NCI-H2081 (cell line): ENCODE measurements at regions not wholly inside any gene's neighbourhood (a gene's known extent, or its start where the extent isn't known, plus 50 kb on each side); places are given as distances from the start of the nearest gene placed in this dataset.
"Not testable (repeated sequence)": the region's sequence is repeated elsewhere in the genome, so short reads cannot be mapped to it uniquely, and the experiment has no call there.

Experiments
- DNase-seq, 2 experiments: peaks; one replicate each; lab custom pipeline; 2025; lab: John Stamatoyannopoulos, UW

- DNase-seq: no peak
Observed at GRCh38 chr16:85221771-85222154, 109.5 kb upstream of the CIBAR2 start.

DNA sequence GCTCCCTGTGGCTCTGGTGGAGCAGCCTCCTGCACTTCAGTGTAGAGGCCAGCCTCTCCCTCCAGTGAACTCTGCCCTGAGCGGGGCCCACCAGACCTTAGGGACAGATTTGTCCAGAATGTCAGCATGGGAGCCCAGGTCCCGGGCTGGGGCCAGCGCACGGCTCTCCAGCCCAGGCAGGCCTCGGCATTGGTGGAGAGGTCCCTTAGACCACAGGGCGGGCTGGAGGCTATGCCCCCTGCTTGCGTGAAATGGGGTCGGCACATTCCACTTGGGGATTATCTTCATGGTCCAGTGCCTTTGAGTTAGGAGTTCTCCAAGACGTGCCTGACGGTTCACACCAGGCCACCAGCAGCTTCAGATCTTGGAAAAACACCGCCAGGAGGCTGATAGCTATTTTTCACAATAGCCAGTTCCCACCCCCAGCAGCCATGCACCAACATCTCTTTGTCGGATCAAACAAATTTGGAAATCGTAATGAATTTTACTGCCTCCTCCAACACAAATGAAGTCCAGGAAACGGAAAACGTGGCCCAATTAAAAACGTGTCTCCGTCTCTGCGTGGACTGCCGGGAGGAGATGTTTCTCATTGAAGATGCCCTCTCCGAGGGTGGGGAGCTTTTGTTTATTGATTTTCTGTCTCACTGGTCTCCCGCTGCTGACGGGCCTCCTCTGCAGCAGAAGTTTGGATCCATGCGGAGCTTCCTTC, 110.0 kb upstream of the CIBAR2 start:
- DNase-seq: no peak

- no peak for DNase-seq
Observed at GRCh38 chr16:85225257-85225656, 113.0 kb upstream of the CIBAR2 start.

- no peak for DNase-seq
Observed at GRCh38 chr16:85225721-85226120, 113.4 kb upstream of the CIBAR2 start.

GRCh38 chr16:85227084-85227945, 115.0 kb upstream of the CIBAR2 start:
- DNase-seq: no peak

GRCh38 chr16:85227946-85228862, 115.9 kb upstream of the CIBAR2 start:
- DNase-seq: no peak

- no peak for DNase-seq
Observed at GRCh38 chr16:85228970-85229430, 116.7 kb upstream of the CIBAR2 start.

- DNase-seq: no peak
Observed at GRCh38 chr16:85229869-85230462, 117.7 kb upstream of the CIBAR2 start.

DNA sequence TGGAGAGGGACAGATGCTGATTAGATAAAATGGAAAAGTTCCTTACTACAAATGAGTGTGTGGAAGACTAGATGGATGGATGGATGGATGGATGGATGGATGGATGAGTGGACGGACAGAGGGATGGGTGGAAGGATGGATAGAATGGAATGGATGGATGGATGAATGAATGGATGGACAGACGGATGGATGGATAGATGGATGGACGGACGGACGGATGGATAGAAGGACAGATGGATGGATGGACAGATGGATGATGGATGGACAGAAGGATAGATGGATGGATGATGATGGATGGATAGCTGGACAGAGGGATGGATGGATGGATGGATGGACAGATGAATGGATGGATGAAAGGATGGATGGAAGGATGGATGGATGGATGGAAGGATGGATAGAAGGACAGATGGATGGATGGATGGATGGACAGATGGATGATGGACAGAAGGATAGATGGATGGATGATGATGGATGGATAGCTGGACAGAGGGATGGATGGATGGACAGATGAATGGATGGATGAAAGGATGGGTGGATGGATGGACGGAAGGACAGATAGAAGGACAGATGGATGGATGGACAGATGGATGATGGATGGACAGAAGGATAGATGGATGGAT, 118.6 kb upstream of the CIBAR2 start:
- DNase-seq: not testable (repeated sequence)

DNA sequence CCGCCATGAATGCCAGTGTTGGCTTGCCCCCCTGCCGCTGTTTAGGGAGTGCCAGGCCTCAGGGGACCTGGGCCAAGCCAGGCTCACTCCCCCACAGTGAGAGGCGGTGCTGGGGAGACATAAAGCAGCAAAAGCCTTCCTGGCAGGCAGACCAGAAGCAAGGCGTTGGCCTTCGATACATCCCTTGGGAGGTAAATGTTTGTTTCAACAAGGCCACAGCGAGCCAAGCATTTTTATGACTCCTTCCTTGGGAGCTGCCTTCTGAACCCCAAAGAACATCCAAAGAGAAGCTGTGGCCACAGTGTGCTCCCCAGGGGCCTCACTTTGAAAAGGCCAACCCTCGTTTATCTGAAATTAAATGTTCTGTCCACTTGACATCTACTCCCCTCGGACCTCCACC, 119.7 kb upstream of the CIBAR2 start:
- DNase-seq: no peak

GRCh38 chr16:85232369-85233142, 120.3 kb upstream of the CIBAR2 start:
- no peak for DNase-seq

DNA sequence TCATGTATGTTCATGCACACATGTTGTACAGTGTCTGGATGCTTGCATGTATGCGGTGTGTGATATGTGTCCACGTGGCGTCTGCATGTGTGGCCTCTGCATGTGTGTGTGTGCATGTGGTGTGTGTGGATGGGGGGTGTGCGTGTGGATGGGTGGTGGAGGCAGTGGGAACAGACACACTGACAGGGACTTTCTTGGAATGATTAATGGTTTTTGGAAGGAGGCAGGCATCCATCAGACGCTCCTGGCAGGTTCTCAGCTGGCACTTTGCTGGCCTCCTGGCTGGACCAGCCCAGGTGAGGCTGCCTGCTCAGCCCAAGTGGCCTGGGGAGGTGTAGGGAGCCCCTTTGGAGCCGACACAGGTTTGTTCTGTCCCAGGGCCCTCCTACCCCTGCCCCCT, 121.2 kb upstream of the CIBAR2 start:
- DNase-seq: no peak

GRCh38 chr16:85234310-85235204, 122.3 kb upstream of the CIBAR2 start:
- DNase-seq: no peak

GRCh38 chr16:85235991-85236817, 123.9 kb upstream of the CIBAR2 start:
- DNase-seq: no peak

DNA sequence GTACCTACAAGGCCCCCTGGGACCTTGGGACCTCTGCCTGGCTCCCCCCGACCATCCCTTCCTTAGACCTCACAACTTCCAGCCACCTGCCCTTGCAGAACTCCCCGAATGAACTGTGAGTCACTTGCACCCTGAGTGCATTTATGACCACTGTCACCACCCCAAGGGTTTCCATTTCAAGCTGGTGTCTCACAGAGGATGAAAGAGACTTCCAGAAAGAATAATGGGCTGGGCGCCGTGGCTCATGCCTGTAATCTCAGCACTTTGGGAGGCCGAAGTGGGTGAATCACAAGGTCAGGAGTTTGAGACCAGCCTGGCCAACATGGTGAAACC, 124.5 kb upstream of the CIBAR2 start:
- no peak for DNase-seq

DNA sequence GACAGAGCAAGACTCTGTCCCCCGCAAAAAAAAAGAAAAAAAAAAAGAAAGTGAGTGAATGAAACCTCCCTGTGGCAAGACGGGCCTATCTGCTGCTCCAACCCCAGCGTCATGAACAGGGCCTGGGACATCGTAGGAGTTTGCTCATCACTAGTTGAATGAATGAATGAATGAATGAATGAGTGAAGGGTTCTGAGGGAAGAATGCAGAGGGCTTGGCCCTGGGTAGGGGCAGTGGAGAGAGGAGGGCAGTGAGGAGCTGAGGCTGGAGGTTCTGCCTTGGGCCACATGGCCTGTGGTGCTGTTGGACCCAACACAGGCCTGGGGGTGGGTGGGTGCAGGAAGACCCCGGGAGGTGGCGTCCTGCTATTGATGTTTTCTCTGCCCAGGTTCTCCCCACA, 125.5 kb upstream of the CIBAR2 start:
- no peak for DNase-seq

GRCh38 chr16:85238233-85238647, 126.0 kb upstream of the CIBAR2 start:
- DNase-seq: no peak

GRCh38 chr16:85239239-85239638, 127.0 kb upstream of the CIBAR2 start:
- DNase-seq: no peak

GRCh38 chr16:85239871-85240270, 127.6 kb upstream of the CIBAR2 start:
- no peak for DNase-seq
